ENCODE measurements at regions not wholly inside any gene's neighbourhood (a gene's known extent, or its start where the extent isn't known, plus 50 kb on each side); places are given as distances from the start of the nearest gene placed in this dataset.

GRCh38 chr5:68015381-68016302 lies 199.9 kb upstream of the PIK3R1 start:
- intact Hi-C loops (cut with DNase I) = no loop called here

GRCh38 chr5:68012831-68013230 lies 202.7 kb upstream of the PIK3R1 start:
- intact Hi-C loops (cut with DNase I) = no loop called here
- Histone ChIP-seq H3K27me3 (no peaks in the 10 kb centered on the region), H3K4me3 (no peak overlapping the region), H3K36me3 (no peaks in the 10 kb centered on the region), H3K4me1 (no peaks in the 10 kb centered on the region), H3K27ac (no peak overlapping the region), H3K9me3 (no peaks in the 10 kb centered on the region)
- no peak for DNase-seq (ENCODE audit: extremely low spot score in 2 of 2)
- TF ChIP-seq CTCF (IDR thresholded peaks at IDR 0.05) = no peak
- TF ChIP-seq POLR2AphosphoS5 (IDR thresholded peaks at IDR 0.05; ENCODE audit: insufficient read depth in 1 of 2, low read depth in 1 of 2) = no peak
- TF ChIP-seq POLR2A (IDR thresholded peaks at IDR 0.05) = no peak

More at GRCh38 chr5:68015381-68016302, 199.9 kb upstream of the PIK3R1 start:
- no peaks in the 10 kb centered on the region for H3K27me3 ChIP-seq
- no peaks in the 10 kb centered on the region for H3K9me3 ChIP-seq
- H3K4me3 ChIP-seq = no peak overlapping the region
- H3K27ac ChIP-seq = no peak overlapping the region
- TF ChIP-seq POLR2A (IDR thresholded peaks at IDR 0.05) = no peak
- no peak for TF ChIP-seq CTCF (IDR thresholded peaks at IDR 0.05)
- no peak for TF ChIP-seq POLR2AphosphoS5 (IDR thresholded peaks at IDR 0.05; ENCODE audit: insufficient read depth in 1 of 2, low read depth in 1 of 2)
- no peaks in the 10 kb centered on the region for H3K36me3 ChIP-seq
- no peaks in the 10 kb centered on the region for H3K4me1 ChIP-seq
- DNase-seq (ENCODE audit: extremely low spot score in 2 of 2) = no peak

GRCh38 chr5:68012429-68012828 lies 203.1 kb upstream of the PIK3R1 start:
- H3K4me3 ChIP-seq = no peak overlapping the region
- TF ChIP-seq POLR2A (IDR thresholded peaks at IDR 0.05) (no peak), POLR2AphosphoS5 (IDR thresholded peaks at IDR 0.05; ENCODE audit: insufficient read depth in 1 of 2, low read depth in 1 of 2) (no peak), CTCF (IDR thresholded peaks at IDR 0.05) (no peak)
- intact Hi-C loops (cut with DNase I) = no loop called here
- H3K36me3 ChIP-seq = no peaks in the 10 kb centered on the region
- H3K27ac ChIP-seq = no peak overlapping the region
- DNase-seq (ENCODE audit: extremely low spot score in 2 of 2) = no peak
- no peaks in the 10 kb centered on the region for H3K27me3 ChIP-seq
- H3K4me1 ChIP-seq = no peaks in the 10 kb centered on the region
- H3K9me3 ChIP-seq = no peaks in the 10 kb centered on the region

- Histone ChIP-seq H3K4me3 (no peak overlapping the region), H3K27ac (no peak overlapping the region), H3K27me3 (no peaks in the 10 kb centered on the region), H3K9me3 (no peaks in the 10 kb centered on the region), H3K4me1 (no peaks in the 10 kb centered on the region), H3K36me3 (no peaks in the 10 kb centered on the region)
- no peak for DNase-seq (ENCODE audit: extremely low spot score in 2 of 2)
- intact Hi-C loops (cut with DNase I) = no loop called here
- TF ChIP-seq POLR2A (IDR thresholded peaks at IDR 0.05) (no peak), POLR2AphosphoS5 (IDR thresholded peaks at IDR 0.05; ENCODE audit: insufficient read depth in 1 of 2, low read depth in 1 of 2) (no peak), CTCF (IDR thresholded peaks at IDR 0.05) (no peak)
Observed at GRCh38 chr5:68011801-68012200, 203.8 kb upstream of the PIK3R1 start.

GRCh38 chr5:68011259-68011760 lies 204.2 kb upstream of the PIK3R1 start:
- Histone ChIP-seq H3K36me3 (no peaks in the 10 kb centered on the region), H3K27ac (no peak overlapping the region), H3K4me1 (no peaks in the 10 kb centered on the region), H3K9me3 (no peaks in the 10 kb centered on the region), H3K4me3 (no peak overlapping the region), H3K27me3 (no peaks in the 10 kb centered on the region)
- DNase-seq (ENCODE audit: extremely low spot score in 2 of 2) = no peak
- TF ChIP-seq CTCF (IDR thresholded peaks at IDR 0.05) = no peak
- no peak for TF ChIP-seq POLR2AphosphoS5 (IDR thresholded peaks at IDR 0.05; ENCODE audit: insufficient read depth in 1 of 2, low read depth in 1 of 2)
- TF ChIP-seq POLR2A (IDR thresholded peaks at IDR 0.05) = no peak
- intact Hi-C loops (cut with DNase I) = no loop called here

All from vagina (tissue), 2 donors.